ENCODE measurements at regions not wholly inside any gene's neighbourhood (a gene's known extent, or its start where the extent isn't known, plus 50 kb on each side); places are given as distances from the start of the nearest gene placed in this dataset.

DNA sequence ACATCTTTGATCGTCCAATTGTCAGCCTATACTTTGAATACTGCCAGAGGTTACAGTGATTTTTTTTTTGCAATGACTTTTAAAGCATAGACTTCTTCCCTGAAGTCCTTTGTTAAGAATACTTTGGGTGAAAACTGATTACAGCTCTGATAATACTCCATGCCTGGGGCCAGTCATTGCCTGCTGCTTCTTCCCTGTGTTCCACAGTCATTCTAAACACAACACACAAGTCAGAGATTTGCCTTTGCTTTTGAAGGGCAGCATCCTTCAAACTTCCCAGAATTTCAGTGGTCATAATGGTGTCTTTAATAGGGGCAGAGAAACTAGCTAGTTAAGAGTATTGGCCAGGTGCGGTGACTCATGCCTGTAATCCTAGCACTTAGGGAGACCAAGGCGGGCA, 153.7 kb upstream of the PLAAT1 start:
- TF ChIP-seq YY1 (IDR thresholded peaks at IDR 0.05; ENCODE audit: low read depth), result no peak
- no peak for TF ChIP-seq ZBTB7A (IDR thresholded peaks at IDR 0.05; ENCODE audit: low read depth)
- no peak for TF ChIP-seq TAF1 (IDR thresholded peaks at IDR 0.05; ENCODE audit: low read depth)
- TF ChIP-seq, protein P1, sequence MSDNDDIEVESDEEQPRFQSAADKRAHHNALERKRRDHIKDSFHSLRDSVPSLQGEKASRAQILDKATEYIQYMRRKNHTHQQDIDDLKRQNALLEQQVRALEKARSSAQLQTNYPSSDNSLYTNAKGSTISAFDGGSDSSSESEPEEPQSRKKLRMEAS (IDR thresholded peaks at IDR 0.05), result no peak
